ENCODE measurements at regions not wholly inside any gene's neighbourhood (a gene's known extent, or its start where the extent isn't known, plus 50 kb on each side); places are given as distances from the start of the nearest gene placed in this dataset.

DNA sequence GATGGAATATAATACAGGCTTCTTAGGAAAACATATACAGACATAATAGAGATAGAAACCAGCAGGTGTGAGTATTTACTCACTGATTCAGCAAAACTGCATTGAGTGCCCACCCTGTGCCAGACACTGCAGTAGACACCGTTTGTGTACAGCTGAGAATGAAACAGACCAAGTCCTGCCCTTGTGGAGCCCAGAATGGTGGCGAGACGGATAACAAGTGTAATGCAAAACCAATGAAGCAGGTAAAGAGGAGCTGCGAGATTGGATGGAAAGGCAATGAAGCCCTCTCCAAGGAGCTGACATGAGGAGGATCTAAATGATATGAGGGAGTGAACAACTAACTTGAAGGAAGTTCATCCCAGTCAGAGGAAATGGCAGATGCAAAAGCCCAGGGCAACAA, 256.4 kb downstream of the MEX3B start:
- Histone ChIP-seq H3K9me3 (replicated peaks; ENCODE audit: insufficient read depth, low read length) (no peaks in the 10 kb centered on the region), H3K9me2 (replicated peaks; ENCODE audit: insufficient read depth, low read length) (no peaks in the 10 kb centered on the region), H3K27me3 (replicated peaks; ENCODE audit: insufficient read depth, low read length) (no peaks in the 10 kb centered on the region), H3K4me3 (ENCODE audit: low read length) (peak overlapping the region; percentile 66), H3K27ac (ENCODE audit: low read length) (peak overlapping the region; percentile 88), H3F3A (ENCODE audit: insufficient read depth, low read length) (peaks cover 18% of the 10 kb centered on the region), H3K9ac (ENCODE audit: low read length) (peak overlapping the region; percentile 58), H3K4me2 (ENCODE audit: low read depth, low read length) (peak overlapping the region; percentile 76), H4K20me1 (ENCODE audit: insufficient read depth, low read length) (no peaks in the 10 kb centered on the region), H3K79me2 (ENCODE audit: low read length) (no peaks in the 10 kb centered on the region), H3K4me1 (ENCODE audit: low read length) (peaks cover 12% of the 10 kb centered on the region), H2AFZ (ENCODE audit: low read length) (peak overlapping the region; percentile 83), H3K36me3 (replicated peaks; ENCODE audit: insufficient read depth, low read length) (no peaks in the 10 kb centered on the region)
- peak; percentile 85 for DNase-seq
- no peak for TF ChIP-seq EZH2 (optimal IDR thresholded peaks at IDR 0.05; ENCODE audit: low read depth, low read length)
- TF ChIP-seq, protein P1, sequence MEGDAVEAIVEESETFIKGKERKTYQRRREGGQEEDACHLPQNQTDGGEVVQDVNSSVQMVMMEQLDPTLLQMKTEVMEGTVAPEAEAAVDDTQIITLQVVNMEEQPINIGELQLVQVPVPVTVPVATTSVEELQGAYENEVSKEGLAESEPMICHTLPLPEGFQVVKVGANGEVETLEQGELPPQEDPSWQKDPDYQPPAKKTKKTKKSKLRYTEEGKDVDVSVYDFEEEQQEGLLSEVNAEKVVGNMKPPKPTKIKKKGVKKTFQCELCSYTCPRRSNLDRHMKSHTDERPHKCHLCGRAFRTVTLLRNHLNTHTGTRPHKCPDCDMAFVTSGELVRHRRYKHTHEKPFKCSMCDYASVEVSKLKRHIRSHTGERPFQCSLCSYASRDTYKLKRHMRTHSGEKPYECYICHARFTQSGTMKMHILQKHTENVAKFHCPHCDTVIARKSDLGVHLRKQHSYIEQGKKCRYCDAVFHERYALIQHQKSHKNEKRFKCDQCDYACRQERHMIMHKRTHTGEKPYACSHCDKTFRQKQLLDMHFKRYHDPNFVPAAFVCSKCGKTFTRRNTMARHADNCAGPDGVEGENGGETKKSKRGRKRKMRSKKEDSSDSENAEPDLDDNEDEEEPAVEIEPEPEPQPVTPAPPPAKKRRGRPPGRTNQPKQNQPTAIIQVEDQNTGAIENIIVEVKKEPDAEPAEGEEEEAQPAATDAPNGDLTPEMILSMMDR (IDR thresholded peaks at IDR 0.05; ENCODE audit: low read length): no peak
- TF ChIP-seq EZH2phosphoT487 (IDR thresholded peaks at IDR 0.05; ENCODE audit: low read length): no peak

DNA sequence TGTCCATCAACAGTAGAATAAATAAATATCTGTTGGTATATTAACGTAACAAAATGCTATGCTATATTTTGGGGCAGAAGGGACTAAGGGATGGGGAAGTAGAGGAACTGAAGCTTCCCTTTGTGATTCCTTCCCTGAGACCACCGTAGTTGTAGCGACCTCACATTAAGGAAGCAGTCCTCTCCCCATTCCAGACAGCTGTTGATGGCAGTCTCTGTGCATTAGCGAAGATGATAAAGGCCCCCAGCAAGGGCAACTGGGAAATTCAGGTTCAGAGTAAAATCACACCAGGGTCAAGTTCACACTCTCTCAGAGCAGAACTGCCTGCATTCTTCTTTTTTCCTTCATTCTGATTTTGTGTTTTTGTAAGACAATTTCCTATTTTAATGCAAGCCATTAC, 259.0 kb downstream of the MEX3B start:
- Histone ChIP-seq H3K4me2 (ENCODE audit: low read depth, low read length) (no peak overlapping the region), H3K36me3 (replicated peaks; ENCODE audit: insufficient read depth, low read length) (no peaks in the 10 kb centered on the region), H3K27me3 (replicated peaks; ENCODE audit: insufficient read depth, low read length) (no peaks in the 10 kb centered on the region), H2AFZ (ENCODE audit: low read length) (no peak overlapping the region), H3K4me3 (ENCODE audit: low read length) (no peak overlapping the region), H4K20me1 (ENCODE audit: insufficient read depth, low read length) (no peaks in the 10 kb centered on the region), H3K9me3 (replicated peaks; ENCODE audit: insufficient read depth, low read length) (no peaks in the 10 kb centered on the region), H3F3A (ENCODE audit: insufficient read depth, low read length) (peaks cover 18% of the 10 kb centered on the region), H3K9ac (ENCODE audit: low read length) (no peak overlapping the region), H3K27ac (ENCODE audit: low read length) (no peak overlapping the region), H3K4me1 (ENCODE audit: low read length) (peaks cover 12% of the 10 kb centered on the region), H3K79me2 (ENCODE audit: low read length) (no peaks in the 10 kb centered on the region), H3K9me2 (replicated peaks; ENCODE audit: insufficient read depth, low read length) (no peaks in the 10 kb centered on the region)
- TF ChIP-seq EZH2phosphoT487 (IDR thresholded peaks at IDR 0.05; ENCODE audit: low read length) (no peak), EZH2 (optimal IDR thresholded peaks at IDR 0.05; ENCODE audit: low read depth, low read length) (no peak)
- TF ChIP-seq, protein P1 (IDR thresholded peaks at IDR 0.05; ENCODE audit: low read length): no peak
- no peak for DNase-seq

- H3K4me2 ChIP-seq (ENCODE audit: low read depth, low read length): no peak overlapping the region
- no peaks in the 10 kb centered on the region for H3K27me3 ChIP-seq (replicated peaks; ENCODE audit: insufficient read depth, low read length)
- no peak for DNase-seq
- H3K36me3 ChIP-seq (replicated peaks; ENCODE audit: insufficient read depth, low read length): no peaks in the 10 kb centered on the region
- H3K4me1 ChIP-seq (ENCODE audit: low read length): peaks cover 12% of the 10 kb centered on the region
- H3K27ac ChIP-seq (ENCODE audit: low read length): no peak overlapping the region
- H3K9ac ChIP-seq (ENCODE audit: low read length): no peak overlapping the region
- H2AFZ ChIP-seq (ENCODE audit: low read length): no peak overlapping the region
- no peaks in the 10 kb centered on the region for H4K20me1 ChIP-seq (ENCODE audit: insufficient read depth, low read length)
- TF ChIP-seq, protein P1 (IDR thresholded peaks at IDR 0.05; ENCODE audit: low read length): no peak
- TF ChIP-seq EZH2phosphoT487 (IDR thresholded peaks at IDR 0.05; ENCODE audit: low read length) (no peak), EZH2 (optimal IDR thresholded peaks at IDR 0.05; ENCODE audit: low read depth, low read length) (no peak)
- H3F3A ChIP-seq (ENCODE audit: insufficient read depth, low read length): peaks cover 18% of the 10 kb centered on the region
- H3K9me2 ChIP-seq (replicated peaks; ENCODE audit: insufficient read depth, low read length): no peaks in the 10 kb centered on the region
- no peaks in the 10 kb centered on the region for H3K9me3 ChIP-seq (replicated peaks; ENCODE audit: insufficient read depth, low read length)
- no peaks in the 10 kb centered on the region for H3K79me2 ChIP-seq (ENCODE audit: low read length)
- no peak overlapping the region for H3K4me3 ChIP-seq (ENCODE audit: low read length)
Measured at GRCh38 chr15:81785679-81786078, 260.1 kb downstream of the MEX3B start.

Data from MM.1S (cell line).